HG02840 (cell line): ENCODE measurements at regions not wholly inside any gene's neighbourhood (a gene's known extent, or its start where the extent isn't known, plus 50 kb on each side); places are given as distances from the start of the nearest gene placed in this dataset.

ENCODE experiments used
- ATAC-seq: cut with Tn5 transposase; IDR thresholded peaks from one replicate; pipeline ENCODE4 v1.9.1; 2021; ENCODE audit warnings: mild to moderate bottlenecking, moderate library complexity, moderate number of reproducible peaks; ENCODE audit not compliant: unreplicated experiment, low FRiP score

DNA sequence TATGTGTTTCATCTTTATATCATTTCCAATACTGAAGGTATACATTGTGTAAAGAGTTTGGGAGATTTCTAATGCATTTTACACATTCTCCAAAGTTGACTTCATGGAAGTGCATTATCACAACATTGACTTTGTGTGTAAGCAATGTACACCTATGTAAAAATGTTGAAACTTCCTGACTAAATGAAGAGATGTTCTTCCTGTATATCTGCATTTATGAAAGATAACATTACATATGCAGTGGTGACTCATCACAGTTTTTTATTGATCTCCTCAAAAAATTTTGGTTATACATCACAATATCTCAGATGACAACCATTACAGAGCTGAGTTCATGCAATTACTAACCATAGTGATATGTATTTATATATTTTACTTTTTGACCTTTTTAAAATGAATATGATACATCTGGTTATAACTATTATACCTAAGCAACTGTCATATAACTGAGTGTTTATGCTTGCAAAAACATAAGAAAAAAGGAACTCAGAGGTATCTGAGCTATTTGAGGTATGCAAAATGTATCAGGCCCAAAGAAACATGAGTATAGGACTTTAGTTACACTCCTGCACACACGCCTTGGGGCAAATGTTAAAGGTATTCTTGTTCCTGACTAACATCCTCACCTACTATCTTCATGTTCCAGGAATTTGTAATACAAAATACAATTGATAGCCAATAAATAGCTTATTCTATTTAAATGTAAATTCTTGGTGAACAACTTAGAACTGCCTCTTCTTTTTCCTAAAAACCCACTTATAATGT, 88.2 kb upstream of the OLFM3 start:
- ATAC-seq = no peak

GRCh38 chr1:102083192-102083591, 86.5 kb upstream of the OLFM3 start:
- no peak for ATAC-seq

DNA sequence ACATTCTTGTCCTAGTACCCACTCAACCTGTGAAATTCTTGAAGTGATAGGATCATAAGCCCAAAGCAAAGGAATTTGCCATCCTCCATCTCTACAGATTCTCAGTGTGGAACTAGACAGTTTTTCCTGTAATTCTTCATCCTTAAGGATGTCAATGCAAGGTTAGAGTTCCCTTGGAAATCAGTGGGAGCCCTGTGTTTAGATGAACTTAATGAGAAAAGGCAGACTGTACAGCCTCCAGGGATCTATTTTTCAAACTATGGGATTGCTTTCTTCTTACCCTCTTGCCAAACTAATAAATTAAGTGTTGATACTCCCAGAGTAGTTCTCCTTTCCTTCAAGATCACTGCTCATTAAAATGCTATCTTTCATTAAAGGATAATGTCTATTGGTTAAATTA, 78.1 kb upstream of the OLFM3 start:
- ATAC-seq = no peak

DNA sequence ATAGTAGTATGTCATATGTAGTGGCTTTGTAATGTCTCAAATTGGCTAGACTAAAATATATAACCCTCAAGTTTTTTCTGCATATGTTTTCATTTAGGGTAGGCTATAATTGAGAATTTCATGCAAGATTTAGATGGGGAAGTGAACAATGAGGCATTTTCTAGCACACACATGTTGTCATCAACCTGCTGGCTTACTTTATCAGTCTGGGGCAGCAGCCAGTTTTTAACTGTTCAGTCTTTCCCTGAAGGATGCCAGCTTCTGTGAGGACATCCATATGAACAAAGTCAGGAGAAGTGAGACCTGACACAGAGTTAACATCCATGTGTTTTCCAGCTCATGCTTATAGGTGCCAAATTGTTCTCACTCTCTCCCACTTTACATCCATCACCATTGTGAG, 74.7 kb upstream of the OLFM3 start:
- ATAC-seq = no peak

DNA sequence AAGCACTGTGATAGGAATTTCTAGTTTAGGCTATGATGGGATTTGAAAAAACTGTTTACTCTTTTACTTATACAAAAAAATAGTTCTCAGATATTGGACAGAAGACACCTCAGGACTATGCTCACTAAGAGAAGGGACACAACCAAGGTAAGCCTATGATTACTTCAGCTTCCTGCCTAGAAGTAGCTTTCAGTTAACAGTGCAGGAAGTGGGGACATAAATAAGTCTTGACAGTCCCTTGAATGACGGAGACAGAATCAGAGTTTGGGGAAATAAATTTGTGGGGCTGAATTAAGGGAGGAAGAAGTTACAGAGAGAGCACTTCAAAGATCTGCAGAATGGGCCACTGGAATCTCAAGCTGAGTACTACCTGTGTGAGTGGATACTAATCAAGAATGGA, 53.8 kb upstream of the OLFM3 start:
- ATAC-seq = no peak

DNA sequence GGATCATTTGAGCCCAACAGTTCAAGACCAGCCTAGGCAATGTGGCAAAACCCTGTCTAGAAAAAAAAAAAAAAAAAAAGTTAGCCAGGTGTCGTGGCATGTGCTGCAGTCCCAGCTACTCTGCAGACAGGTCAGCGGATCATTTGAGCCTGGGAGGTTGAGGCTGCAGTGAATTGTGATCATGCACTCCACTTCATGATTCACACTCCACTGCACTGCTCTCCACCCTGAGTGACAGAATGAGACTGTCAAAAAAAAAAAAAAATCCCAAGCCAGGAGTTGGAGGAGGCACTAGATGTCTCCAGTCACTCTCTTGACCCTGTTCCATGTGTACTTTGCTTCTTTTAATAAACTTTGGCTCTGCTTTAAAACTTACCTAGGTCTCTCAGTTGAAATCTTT, 51.0 kb upstream of the OLFM3 start:
- ATAC-seq = no peak
